Peyer's patch (tissue), 4 donors: ENCODE measurements at regions not wholly inside any gene's neighbourhood (a gene's known extent, or its start where the extent isn't known, plus 50 kb on each side); places are given as distances from the start of the nearest gene placed in this dataset.
"Not testable (repeated sequence)": the region's sequence is repeated elsewhere in the genome, so short reads cannot be mapped to it uniquely, and the experiment has no call there.

Experiments used
- DNase-seq, 3 donors: peaks; one replicate each; pipeline ENCODE4 v3.0.0-alpha.2; 2017 to 2019
- H3K27ac ChIP-seq, 4 donors: fragments of 200-600 bp; sonication (generic); one replicate each; pipeline ENCODE4 v1.5.1; 2016 to 2019
- H3K27me3 ChIP-seq, 2 donors: fragments of 200-600 bp; sonication (generic); one replicate each; pipeline ENCODE4 v1.5.1; 2019
- H3K36me3 ChIP-seq, 3 donors: fragments of 200-600 bp; sonication (generic); one replicate each; pipeline ENCODE4 v1.5.1; 2016 to 2019
- H3K4me1 ChIP-seq, 4 donors: fragments of 200-600 bp; sonication (generic); one replicate each; pipeline ENCODE4 v1.5.1; 2016 to 2019
- H3K4me3 ChIP-seq, 4 donors: fragments of 200-600 bp; sonication (generic); 1 replicate in 3 of 4; 2 replicates in 1 of 4; pipeline ENCODE4 v1.5.1; 2016 to 2019; ENCODE audit warnings: mild to moderate bottlenecking in 1 of 4
- H3K9me3 ChIP-seq, 4 donors: fragments of 200-600 bp; sonication (generic); one replicate each; pipeline ENCODE4 v1.5.1; 2016 to 2019; ENCODE audit warnings: mild to moderate bottlenecking in 1 of 4
- CTCF ChIP-seq, 6 experiments: fragments of 450-650 bp in 4 of 6; fragments of 200-600 bp in 2 of 6; sonication (generic) in 1 of 6; IDR thresholded peaks; one replicate each; pipeline ENCODE4 v1.5.1; 2017 to 2019; ENCODE audit warnings: antibody characterized with exemption in 6 of 6, mild to moderate bottlenecking in 3 of 6, moderate library complexity in 1 of 6
- POLR2A ChIP-seq, 2 donors: fragments of 450-650 bp; IDR thresholded peaks; one replicate each; pipeline ENCODE4 v1.5.1; 2017; ENCODE audit warnings: antibody characterized with exemption in 2 of 2, mild to moderate bottlenecking in 2 of 2, moderate library complexity in 2 of 2

DNA sequence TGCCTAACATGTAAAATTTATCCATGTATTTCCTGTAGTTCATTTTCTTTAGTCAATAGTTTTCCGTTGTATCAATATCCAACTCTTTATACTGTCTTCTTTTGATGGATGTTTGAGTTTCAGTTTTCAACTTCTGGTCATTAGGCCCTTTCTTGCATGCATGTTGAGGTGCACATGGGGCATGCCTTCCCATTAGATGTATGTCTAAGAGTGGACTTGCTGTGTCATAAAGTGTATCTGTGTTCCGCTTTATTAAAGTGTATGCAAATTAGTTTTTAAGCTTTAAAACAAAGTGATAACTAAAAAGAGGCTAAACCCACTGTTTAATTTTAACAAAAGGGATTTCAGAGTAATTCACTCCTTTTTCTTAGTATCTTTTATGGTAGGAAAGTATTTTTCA, 441.1 kb downstream of the PCNX1 start:
- Histone ChIP-seq H3K27ac (no peak overlapping the region), H3K36me3 (no peaks in the 10 kb centered on the region), H3K4me3 (no peak overlapping the region), H3K9me3 (no peaks in the 10 kb centered on the region), H3K27me3 (no peaks in the 10 kb centered on the region), H3K4me1 (peaks cover 0 to 3% (median 0%) of the 10 kb centered on the region in 4 donors)
- no peak for DNase-seq
- TF ChIP-seq POLR2A (IDR thresholded peaks at IDR 0.05), result no peak

DNA sequence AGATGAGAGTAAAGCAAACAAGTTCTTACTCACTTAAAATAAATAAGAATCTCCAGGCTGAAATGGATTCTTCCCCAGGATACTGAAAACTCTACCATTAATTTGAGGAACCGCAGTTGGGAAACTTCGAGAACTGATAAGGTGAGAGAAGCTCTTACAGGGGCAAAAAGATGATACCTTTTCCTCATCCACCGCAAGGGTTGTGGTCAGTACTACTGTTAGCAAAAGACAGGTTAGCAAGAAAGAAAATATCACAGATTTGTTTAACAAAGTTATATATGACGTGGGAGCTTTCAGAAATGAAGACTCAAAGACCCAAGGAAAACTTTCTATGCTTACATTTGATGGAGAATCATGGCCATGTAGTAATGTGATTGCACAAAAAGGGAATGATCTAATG, 441.6 kb downstream of the PCNX1 start:
- H3K27ac ChIP-seq, result no peak overlapping the region
- H3K36me3 ChIP-seq, result no peaks in the 10 kb centered on the region
- no peaks in the 10 kb centered on the region for H3K4me1 ChIP-seq
- no peak overlapping the region for H3K4me3 ChIP-seq
- H3K27me3 ChIP-seq, result no peaks in the 10 kb centered on the region
- no peak for DNase-seq
- H3K9me3 ChIP-seq, result no peaks in the 10 kb centered on the region
- TF ChIP-seq POLR2A (IDR thresholded peaks at IDR 0.05) (no peak), CTCF (IDR thresholded peaks at IDR 0.05) (no peak)

GRCh38 chr14:71354142-71354541, 446.9 kb downstream of the PCNX1 start:
- DNase-seq, result no peak
- Histone ChIP-seq H3K36me3 (no peaks in the 10 kb centered on the region), H3K27me3 (no peaks in the 10 kb centered on the region), H3K27ac (no peak overlapping the region), H3K4me3 (no peak overlapping the region), H3K4me1 (peaks cover 0 to 14% (median 4%) of the 10 kb centered on the region in 4 donors), H3K9me3 (no peaks in the 10 kb centered on the region)
- TF ChIP-seq CTCF (IDR thresholded peaks at IDR 0.05) (no peak), POLR2A (IDR thresholded peaks at IDR 0.05) (no peak)

GRCh38 chr14:71354801-71355200, 447.5 kb downstream of the PCNX1 start:
- H3K27me3 ChIP-seq, result no peaks in the 10 kb centered on the region
- H3K36me3 ChIP-seq, result no peaks in the 10 kb centered on the region
- TF ChIP-seq POLR2A (IDR thresholded peaks at IDR 0.05), result no peak
- no peak for TF ChIP-seq CTCF (IDR thresholded peaks at IDR 0.05)
- no peaks in the 10 kb centered on the region for H3K9me3 ChIP-seq
- H3K4me3 ChIP-seq, result no peak overlapping the region
- H3K27ac ChIP-seq, result peak overlapping the region in 1 of 4 donors; percentile 39
- DNase-seq, result no peak
- H3K4me1 ChIP-seq, result peaks cover 0 to 14% (median 4%) of the 10 kb centered on the region in 4 donors

- DNase-seq, result peak in 1 of 3 donors; percentile 38
- no peaks in the 10 kb centered on the region for H3K9me3 ChIP-seq
- H3K4me1 ChIP-seq, result peaks cover 0 to 14% (median 4%) of the 10 kb centered on the region in 4 donors
- H3K27ac ChIP-seq, result peak overlapping the region in 2 of 4 donors; percentile 39 to 58
- H3K36me3 ChIP-seq, result no peaks in the 10 kb centered on the region
- H3K4me3 ChIP-seq, result no peak overlapping the region
- TF ChIP-seq POLR2A (IDR thresholded peaks at IDR 0.05) (no peak), CTCF (IDR thresholded peaks at IDR 0.05) (no peak)
- no peaks in the 10 kb centered on the region for H3K27me3 ChIP-seq
These were observed 448.3 kb downstream of the PCNX1 start for GRCh38 chr14:71355324-71356201.

GRCh38 chr14:71358209-71358931, 451.1 kb downstream of the PCNX1 start:
- Histone ChIP-seq H3K9me3 (no peaks in the 10 kb centered on the region), H3K4me3 (no peak overlapping the region), H3K36me3 (no peaks in the 10 kb centered on the region), H3K4me1 (peaks cover 0 to 19% (median 4%) of the 10 kb centered on the region in 4 donors), H3K27me3 (no peaks in the 10 kb centered on the region), H3K27ac (peak overlapping the region in 2 of 4 donors; percentile 39 to 46)
- DNase-seq, result no peak
- TF ChIP-seq POLR2A (IDR thresholded peaks at IDR 0.05) (no peak), CTCF (IDR thresholded peaks at IDR 0.05) (no peak)

DNA sequence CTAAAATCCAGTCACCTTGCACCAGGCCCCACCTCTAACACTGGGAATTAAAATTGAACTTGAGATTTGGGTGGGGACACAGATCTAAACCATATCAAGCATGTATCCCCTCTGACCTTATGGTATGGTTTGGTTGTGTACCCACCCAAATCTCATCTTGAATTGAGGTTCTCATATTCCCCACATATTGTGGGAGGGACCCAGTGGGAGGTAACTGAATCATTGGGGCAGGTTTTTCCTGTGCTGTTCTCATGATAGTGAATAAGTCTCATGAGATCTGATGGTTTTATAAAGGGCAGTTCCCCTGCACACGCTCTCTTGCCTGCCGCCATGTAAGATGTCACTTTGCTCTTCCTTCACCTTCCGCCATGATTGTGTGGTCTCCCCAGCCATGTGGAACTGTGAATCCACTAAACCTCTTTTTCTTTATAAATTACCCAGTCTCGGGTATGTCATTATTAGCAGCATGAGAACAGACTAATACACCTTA, 451.7 kb downstream of the PCNX1 start:
- H3K4me1 ChIP-seq, result peaks cover 0 to 25% (median 4%) of the 10 kb centered on the region in 4 donors
- peak overlapping the region in 2 of 4 donors; percentile 39 to 46 for H3K27ac ChIP-seq
- H3K4me3 ChIP-seq, H3K9me3 ChIP-seq, DNase-seq, H3K27me3 ChIP-seq, H3K36me3 ChIP-seq: not testable (repeated sequence)
